Adipocyte (in vitro differentiated cells): ENCODE measurements at regions not wholly inside any gene's neighbourhood (a gene's known extent, or its start where the extent isn't known, plus 50 kb on each side); places are given as distances from the start of the nearest gene placed in this dataset.
"Not testable (repeated sequence)": the region's sequence is repeated elsewhere in the genome, so short reads cannot be mapped to it uniquely, and the experiment has no call there.

Experiments used
- DNase-seq: peaks from one replicate; pipeline ENCODE4 v3.0.0-alpha.2; 2015; ENCODE audit warnings: low read depth
- H3K27me3 ChIP-seq: replicated peaks from 2 replicates; pipeline ENCODE4 v1.7.0; 2013; ENCODE audit warnings: mild to moderate bottlenecking, low read length, moderate library complexity; ENCODE audit not compliant: control insufficient read depth, insufficient read depth
- H3K36me3 ChIP-seq: 2 replicates; pipeline ENCODE4 v1.7.0; 2013; ENCODE audit warnings: low read length, mild to moderate bottlenecking, moderate library complexity; ENCODE audit not compliant: control insufficient read depth, insufficient read depth, severe bottlenecking
- H3K4me1 ChIP-seq: 2 replicates; pipeline ENCODE4 v1.7.0; 2013; ENCODE audit warnings: mild to moderate bottlenecking, low read length, moderate library complexity; ENCODE audit not compliant: control insufficient read depth, insufficient read depth
- H3K4me3 ChIP-seq: 2 replicates; pipeline ENCODE4 v1.7.0; 2013; ENCODE audit warnings: mild to moderate bottlenecking, low read length, moderate library complexity
- H3K9ac ChIP-seq: 2 replicates; pipeline ENCODE4 v1.7.0; 2013; ENCODE audit warnings: mild to moderate bottlenecking, low read length, moderate library complexity
- H3K9me3 ChIP-seq: 2 replicates; pipeline ENCODE4 v1.7.0; 2013; ENCODE audit warnings: mild to moderate bottlenecking, low read length, moderate library complexity; ENCODE audit not compliant: control insufficient read depth

DNA sequence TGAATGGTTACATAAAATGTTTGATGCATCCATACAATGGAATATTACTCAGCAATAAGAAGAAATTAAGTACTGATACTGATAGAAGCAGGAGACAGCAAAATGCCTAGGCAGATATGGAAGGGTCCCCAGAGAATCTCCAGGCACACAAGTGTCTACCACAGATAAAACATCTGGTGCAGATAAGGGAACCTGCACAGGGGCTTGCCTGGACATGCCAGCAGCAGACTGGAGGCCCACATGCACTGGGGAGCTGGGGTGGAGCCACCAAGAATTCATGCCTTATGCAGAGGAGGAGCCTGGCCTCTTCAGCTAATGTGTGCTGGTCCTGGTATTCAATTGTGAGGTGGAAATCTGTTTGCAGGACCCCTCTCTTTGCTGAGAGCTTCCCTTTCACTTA is 129.2 kb upstream of the CTSV start:
- H3K9ac ChIP-seq, H3K9me3 ChIP-seq, H3K27me3 ChIP-seq, H3K4me1 ChIP-seq, DNase-seq, H3K4me3 ChIP-seq, H3K36me3 ChIP-seq: not testable (repeated sequence)

DNA sequence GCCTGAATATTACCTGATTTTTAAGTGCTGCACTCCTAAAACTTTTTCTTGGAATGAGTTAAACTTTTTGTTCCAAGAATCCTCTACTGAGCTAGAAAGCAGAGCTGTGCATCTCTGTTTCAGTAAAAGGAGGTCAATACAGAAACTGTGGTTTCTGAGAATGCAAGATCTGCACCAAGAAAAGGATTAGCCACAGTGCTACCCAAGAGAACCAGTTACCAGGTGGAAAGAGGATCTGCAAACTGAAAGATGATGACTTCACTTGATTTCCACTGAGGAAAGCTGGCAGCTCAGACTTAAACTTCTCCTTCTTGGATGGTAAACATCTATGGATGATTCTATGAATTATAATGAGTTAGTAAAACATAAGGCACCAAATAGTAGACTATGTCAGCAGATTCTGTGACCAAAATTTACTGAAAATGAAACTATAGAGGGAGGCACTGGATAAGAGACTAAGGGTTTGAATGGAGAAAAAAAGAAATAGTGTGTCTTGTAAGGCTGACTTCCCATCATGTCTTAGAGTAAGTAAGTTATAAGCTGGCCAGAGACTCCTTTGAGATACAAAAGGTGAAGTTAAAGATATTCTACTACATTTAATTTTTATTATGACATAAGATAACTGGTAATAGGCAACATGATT is 127.7 kb upstream of the CTSV start:
- not testable (repeated sequence) for DNase-seq, H3K4me1 ChIP-seq, H3K36me3 ChIP-seq, H3K9me3 ChIP-seq, H3K27me3 ChIP-seq, H3K9ac ChIP-seq, H3K4me3 ChIP-seq

DNA sequence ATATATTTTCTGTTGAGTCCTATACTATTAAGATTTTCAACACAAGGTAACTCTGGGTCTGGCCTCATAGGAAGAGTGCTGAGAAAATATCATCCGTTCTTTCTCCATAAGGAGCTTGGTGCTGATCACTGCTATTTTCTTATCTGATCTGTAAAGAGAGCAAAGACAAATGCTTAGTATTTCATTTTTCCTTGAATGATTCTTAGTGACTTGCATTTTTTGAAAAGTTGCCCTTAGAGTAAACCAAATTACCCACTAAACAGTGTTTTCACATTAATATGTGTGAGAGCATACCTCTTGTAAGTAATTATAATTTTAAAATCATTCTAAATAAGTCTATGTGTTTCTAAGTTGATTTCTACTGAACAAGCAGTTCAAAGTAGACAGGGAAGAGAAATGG is 121.3 kb upstream of the CTSV start:
- H3K4me3 ChIP-seq, result no peak overlapping the region

DNA sequence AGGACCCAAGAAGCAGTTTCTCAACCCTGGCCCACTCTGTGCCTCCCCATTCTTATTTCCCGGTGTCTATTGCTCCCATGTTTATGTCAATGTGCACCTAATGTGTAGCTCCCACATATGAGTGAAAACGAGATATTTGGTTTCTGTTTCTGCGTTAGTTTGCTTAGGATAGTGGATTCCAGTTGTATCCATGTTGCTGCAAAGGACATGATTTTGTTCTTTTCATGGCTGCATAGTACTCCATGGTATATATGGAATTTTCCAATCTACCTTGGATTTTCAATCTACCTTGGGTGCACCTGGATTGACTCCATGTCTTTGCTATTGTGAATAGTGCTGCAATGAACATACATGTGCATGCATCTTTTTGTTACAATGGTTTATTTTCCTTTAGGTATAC is 119.8 kb upstream of the CTSV start:
- not testable (repeated sequence) for H3K4me3 ChIP-seq, DNase-seq, H3K9me3 ChIP-seq, H3K9ac ChIP-seq, H3K4me1 ChIP-seq, H3K36me3 ChIP-seq, H3K27me3 ChIP-seq

More for the DNA sequence above, 121.3 kb upstream of the CTSV start:
- H3K9me3 ChIP-seq, result no peaks in the 10 kb centered on the region
- no peak for DNase-seq
- H3K4me1 ChIP-seq, result no peaks in the 10 kb centered on the region
- no peak overlapping the region for H3K9ac ChIP-seq
- H3K36me3 ChIP-seq, result no peaks in the 10 kb centered on the region
- no peaks in the 10 kb centered on the region for H3K27me3 ChIP-seq

DNA sequence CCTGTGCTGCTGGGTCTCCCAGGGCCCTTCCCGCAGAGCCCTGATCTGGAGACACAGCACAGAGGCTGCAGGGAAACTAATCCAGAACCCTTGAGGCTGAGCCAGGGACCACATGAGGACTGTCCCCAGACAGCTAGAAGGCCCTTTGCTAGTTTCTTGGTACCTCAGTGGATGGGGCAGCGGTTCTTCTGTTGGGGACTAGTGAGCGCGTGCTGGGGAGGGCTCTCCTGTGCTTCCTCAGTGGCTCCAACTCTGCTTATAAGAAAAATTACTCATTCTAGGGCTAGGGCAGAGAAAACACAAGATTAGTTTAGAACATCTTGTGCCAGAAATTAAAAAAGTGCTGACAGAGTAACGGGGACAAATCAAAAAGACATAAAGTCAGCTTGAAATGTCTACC is 116.5 kb upstream of the CTSV start:
- not testable (repeated sequence) for H3K4me1 ChIP-seq, H3K36me3 ChIP-seq, H3K9me3 ChIP-seq, H3K9ac ChIP-seq, DNase-seq, H3K27me3 ChIP-seq, H3K4me3 ChIP-seq

DNA sequence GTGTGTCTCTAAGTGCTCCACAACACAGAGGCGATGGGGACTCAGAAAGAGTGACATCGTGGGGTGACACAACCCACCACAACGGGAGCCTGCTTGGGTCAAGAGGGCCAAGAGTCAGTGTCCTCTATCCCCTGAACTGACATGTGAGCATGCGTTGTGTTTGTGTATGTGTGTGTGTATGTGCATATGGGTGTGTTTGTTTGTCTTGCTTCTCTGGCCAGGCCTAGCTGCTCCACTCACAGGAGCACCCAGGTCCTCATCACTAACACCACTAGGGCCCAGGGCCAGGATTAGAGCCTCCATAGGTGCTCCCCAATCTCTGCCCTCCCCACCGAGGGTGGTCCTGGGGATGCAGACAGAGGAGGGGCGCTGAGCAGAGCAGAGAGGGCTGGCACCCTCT is 115.0 kb upstream of the CTSV start:
- Histone ChIP-seq H3K9me3 (no peaks in the 10 kb centered on the region), H3K4me1 (no peaks in the 10 kb centered on the region), H3K9ac (no peak overlapping the region), H3K36me3 (no peaks in the 10 kb centered on the region), H3K4me3 (no peak overlapping the region), H3K27me3 (no peaks in the 10 kb centered on the region)
- no peak for DNase-seq

DNA sequence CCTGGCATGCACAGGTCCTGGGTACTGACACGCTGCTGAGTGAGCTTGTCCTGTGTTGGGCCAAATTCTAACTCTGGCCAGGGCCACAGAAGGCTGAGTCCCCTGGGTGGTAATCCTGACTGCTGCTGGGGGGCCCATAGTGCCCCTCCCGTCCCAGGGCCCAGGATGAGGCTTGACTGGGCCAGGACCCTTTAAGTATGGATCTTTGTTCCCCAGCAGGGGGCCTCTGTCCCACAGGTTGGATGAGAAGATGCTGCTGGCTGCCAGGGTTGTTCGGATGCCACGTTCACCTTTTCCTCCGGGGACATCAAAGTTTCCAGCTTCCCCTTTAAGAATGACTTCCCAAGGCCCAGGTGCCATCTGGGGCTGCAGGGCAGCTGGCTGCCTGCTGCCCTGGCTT is 114.2 kb upstream of the CTSV start:
- not testable (repeated sequence) for H3K9ac ChIP-seq, H3K4me3 ChIP-seq, H3K36me3 ChIP-seq, DNase-seq, H3K9me3 ChIP-seq, H3K27me3 ChIP-seq, H3K4me1 ChIP-seq

DNA sequence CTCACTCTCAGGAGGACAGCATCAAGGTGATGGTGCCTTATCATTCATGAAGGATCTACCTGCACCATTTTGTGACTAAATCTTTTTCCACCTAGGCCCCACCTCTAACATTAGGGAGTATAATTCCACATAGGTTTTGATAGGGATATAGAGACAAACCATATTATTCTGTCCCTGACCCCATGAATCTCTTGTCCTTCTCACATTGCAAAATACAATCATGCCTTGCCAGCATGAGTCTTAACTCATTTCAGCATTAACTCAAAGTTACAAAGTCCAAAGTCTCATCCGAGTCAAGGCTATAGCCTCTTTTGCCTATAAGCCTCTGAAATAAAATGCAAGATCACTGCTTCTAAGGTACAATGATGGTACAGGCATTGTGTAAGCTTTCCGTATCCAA is 111.5 kb upstream of the CTSV start:
- not testable (repeated sequence) for H3K9me3 ChIP-seq, H3K27me3 ChIP-seq, H3K36me3 ChIP-seq, H3K9ac ChIP-seq, H3K4me1 ChIP-seq, H3K4me3 ChIP-seq, DNase-seq

DNA sequence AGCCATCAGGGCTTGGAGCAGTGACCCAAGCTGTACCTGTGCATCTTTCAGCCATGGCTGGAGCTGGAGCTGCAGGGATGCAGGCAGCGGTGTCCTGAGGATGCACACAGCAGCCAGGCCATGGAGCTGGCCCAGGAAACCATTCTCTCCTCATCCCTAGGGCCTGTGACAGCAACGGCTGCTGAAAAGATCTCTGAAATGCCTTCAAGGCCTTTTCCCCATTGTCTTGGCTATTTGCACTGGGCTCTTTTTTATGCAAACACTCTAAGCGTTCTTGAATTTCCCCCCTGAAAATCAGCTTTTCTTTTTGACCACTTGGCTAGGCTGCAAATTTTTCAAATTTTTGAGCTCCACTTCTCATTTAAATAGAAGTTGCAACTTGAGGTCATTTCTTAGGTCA is 109.5 kb upstream of the CTSV start:
- H3K9me3 ChIP-seq, H3K9ac ChIP-seq, H3K27me3 ChIP-seq, DNase-seq, H3K4me3 ChIP-seq, H3K4me1 ChIP-seq, H3K36me3 ChIP-seq: not testable (repeated sequence)

DNA sequence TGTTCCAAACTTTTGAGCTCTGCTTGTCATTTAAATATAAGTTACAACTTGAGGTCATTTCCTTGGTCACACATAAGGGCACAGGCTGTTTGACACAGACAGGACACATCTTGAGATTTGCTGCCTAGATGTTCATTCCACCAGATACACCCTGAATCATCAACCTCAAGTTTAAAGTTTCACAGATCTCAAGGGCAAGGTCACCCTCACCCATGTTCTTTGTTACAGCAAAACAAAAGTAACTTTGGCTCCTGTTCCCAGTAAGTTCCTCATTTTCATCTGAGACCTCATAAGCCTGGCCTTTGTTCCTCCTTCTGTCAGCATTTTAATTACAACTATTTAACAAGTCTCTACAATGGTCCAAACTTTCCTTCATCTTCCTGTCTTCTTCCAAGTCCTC is 106.7 kb upstream of the CTSV start:
- not testable (repeated sequence) for DNase-seq, H3K27me3 ChIP-seq, H3K4me1 ChIP-seq, H3K9ac ChIP-seq, H3K36me3 ChIP-seq, H3K4me3 ChIP-seq, H3K9me3 ChIP-seq

DNA sequence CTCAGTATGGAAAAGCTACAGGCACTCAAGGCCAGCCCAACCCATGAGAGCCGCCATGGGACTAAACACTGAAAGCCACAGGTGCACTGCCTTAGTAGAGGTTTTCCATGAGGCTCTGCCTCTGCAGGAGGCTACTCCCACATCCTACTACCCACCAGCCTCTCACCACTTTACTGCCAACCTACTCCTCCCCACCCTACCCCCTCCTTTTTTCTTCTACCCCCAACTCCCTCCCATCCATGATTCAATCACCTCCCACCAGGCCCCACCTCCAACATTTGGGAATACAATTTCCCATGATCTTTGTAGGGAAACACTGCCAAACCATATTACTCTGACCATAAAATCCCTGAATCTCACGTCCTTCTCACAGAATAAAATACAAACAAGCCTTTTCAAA is 101.6 kb upstream of the CTSV start:
- no peak overlapping the region for H3K4me3 ChIP-seq
- H3K9me3 ChIP-seq, result no peaks in the 10 kb centered on the region
- H3K36me3 ChIP-seq, result no peaks in the 10 kb centered on the region
- no peaks in the 10 kb centered on the region for H3K27me3 ChIP-seq
- DNase-seq, result no peak
- H3K4me1 ChIP-seq, result no peaks in the 10 kb centered on the region
- no peak overlapping the region for H3K9ac ChIP-seq

DNA sequence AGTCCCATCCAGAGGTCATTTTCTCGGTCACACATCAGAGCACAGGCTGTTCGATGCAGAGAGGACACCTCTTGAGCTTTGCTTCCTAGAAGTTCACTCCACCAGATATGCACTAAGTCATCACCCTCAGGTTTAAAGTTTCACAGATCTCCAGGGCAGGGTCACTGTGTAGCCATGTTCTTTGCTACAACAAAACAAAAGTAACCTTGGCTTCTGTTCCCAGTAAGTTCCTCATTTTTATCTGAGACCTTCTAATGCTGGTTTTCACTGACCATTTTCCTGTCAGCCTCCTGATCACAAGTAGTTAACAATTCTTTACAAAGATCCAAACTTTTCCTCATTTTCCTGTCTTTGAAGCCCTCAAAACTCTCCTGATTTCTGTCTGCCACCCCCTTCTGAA is 97.5 kb upstream of the CTSV start:
- DNase-seq, result no peak
- Histone ChIP-seq H3K4me3 (no peak overlapping the region), H3K9me3 (no peaks in the 10 kb centered on the region), H3K27me3 (no peaks in the 10 kb centered on the region), H3K9ac (no peak overlapping the region), H3K4me1 (no peaks in the 10 kb centered on the region), H3K36me3 (no peaks in the 10 kb centered on the region)
